ENCODE measurements at regions not wholly inside any gene's neighbourhood (a gene's known extent, or its start where the extent isn't known, plus 50 kb on each side); places are given as distances from the start of the nearest gene placed in this dataset.

DNA sequence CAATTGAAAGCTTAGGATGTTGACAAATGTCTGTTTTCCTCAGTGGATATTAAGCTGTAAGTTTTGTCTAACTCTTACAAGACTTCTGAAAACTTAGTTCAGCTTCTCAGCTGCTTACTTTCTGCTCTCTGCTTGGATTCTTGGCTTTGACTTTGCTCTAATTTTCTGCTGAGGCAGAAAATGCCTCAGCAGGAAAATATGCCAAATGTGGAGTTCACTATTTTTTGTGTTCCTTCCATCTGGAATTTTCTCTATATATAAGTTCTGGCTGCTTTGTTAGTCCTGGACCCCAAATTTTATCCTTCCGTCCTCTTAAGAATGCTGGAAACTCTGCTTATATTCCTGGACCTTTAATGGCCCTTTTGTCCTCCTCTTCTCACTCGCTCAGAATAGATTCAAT, 352.6 kb upstream of the NWD2 start:
- TF ChIP-seq CTCF (IDR thresholded peaks at IDR 0.05), result no peak
- TF ChIP-seq POLR2AphosphoS5 (IDR thresholded peaks at IDR 0.05), result no peak
